Smooth muscle cell (in vitro differentiated cells): ENCODE measurements at regions not wholly inside any gene's neighbourhood (a gene's known extent, or its start where the extent isn't known, plus 50 kb on each side); places are given as distances from the start of the nearest gene placed in this dataset.
"Not testable (repeated sequence)": the region's sequence is repeated elsewhere in the genome, so short reads cannot be mapped to it uniquely, and the experiment has no call there.

ENCODE experiments used
- DNase-seq: peaks from one replicate; lab custom pipeline; 2025; ENCODE audit not compliant: unreplicated experiment; lab: John Stamatoyannopoulos, UW
- H2AFZ ChIP-seq: fragments of 200-600 bp; sonication (generic); 2 replicates; pipeline ENCODE4 v1.6.0; 2016; ENCODE audit warnings: antibody characterized with exemption, low read depth, mild to moderate bottlenecking
- H3F3A ChIP-seq: fragments of 200-600 bp; sonication (generic); 2 replicates; pipeline ENCODE4 v1.6.0; 2017; ENCODE audit warnings: antibody characterized with exemption, low read depth
- H3K27ac ChIP-seq: fragments of 200-600 bp; sonication (generic); 2 replicates; pipeline ENCODE4 v1.5.1; 2016; ENCODE audit warnings: low read depth, mild to moderate bottlenecking
- H3K27me3 ChIP-seq: fragments of 200-600 bp; sonication (generic); 2 replicates; pipeline ENCODE4 v1.6.1; 2016; ENCODE audit warnings: low read depth, mild to moderate bottlenecking
- H3K36me3 ChIP-seq: fragments of 200-600 bp; sonication (generic); 2 replicates; pipeline ENCODE4 v1.5.1; 2016; ENCODE audit warnings: low read depth
- H3K4me1 ChIP-seq: fragments of 200-600 bp; sonication (generic); 2 replicates; pipeline ENCODE4 v1.5.1; 2016; ENCODE audit warnings: low read depth
- H3K4me2 ChIP-seq: fragments of 200-600 bp; sonication (generic); 2 replicates; pipeline ENCODE4 v1.6.0; 2016; ENCODE audit warnings: mild to moderate bottlenecking
- H3K4me3 ChIP-seq: fragments of 200-600 bp; sonication (generic); 2 replicates; pipeline ENCODE4 v1.5.1; 2016; ENCODE audit warnings: mild to moderate bottlenecking
- H3K79me2 ChIP-seq: fragments of 200-600 bp; sonication (generic); 2 replicates; pipeline ENCODE4 v1.6.0; 2016; ENCODE audit warnings: low read depth, mild to moderate bottlenecking
- H3K9ac ChIP-seq: fragments of 200-600 bp; sonication (generic); 2 replicates; pipeline ENCODE4 v1.6.0; 2016; ENCODE audit warnings: low read depth
- H3K9me3 ChIP-seq: fragments of 200-600 bp; sonication (generic); replicated peaks from 2 replicates; pipeline ENCODE4 v1.5.1; 2016; ENCODE audit warnings: low read depth
- H4K20me1 ChIP-seq: fragments of 200-600 bp; sonication (generic); 2 replicates; pipeline ENCODE4 v1.6.0; 2016; ENCODE audit warnings: low read depth
- CTCF ChIP-seq: fragments of 200-600 bp; sonication (generic); IDR thresholded peaks from 2 replicates; pipeline ENCODE4 v1.5.1; 2017; ENCODE audit warnings: borderline replicate concordance, mild to moderate bottlenecking, antibody characterized with exemption; ENCODE audit not compliant: insufficient read depth, poor library complexity, severe bottlenecking
- WGBS: methylation state at CpG from one replicate; pipeline ENCODE4 v1.1.7; 2016; ENCODE audit warnings: low lambda C conversion rate; 5-methylcytosine and 5-hydroxymethylcytosine counted together

- Histone ChIP-seq H3F3A (no peaks in the 10 kb centered on the region), H3K4me3 (no peak overlapping the region), H3K27me3 (no peaks in the 10 kb centered on the region), H3K36me3 (no peaks in the 10 kb centered on the region), H2AFZ (no peak overlapping the region), H4K20me1 (no peaks in the 10 kb centered on the region), H3K9me3 (no peaks in the 10 kb centered on the region), H3K4me2 (no peak overlapping the region), H3K4me1 (no peaks in the 10 kb centered on the region), H3K79me2 (no peaks in the 10 kb centered on the region), H3K9ac (no peak overlapping the region), H3K27ac (no peak overlapping the region)
- 81% methylated on average over 14 of the region's 14 CpGs for WGBS
- no peak for TF ChIP-seq CTCF
- DNase-seq, result no peak
Observed at GRCh38 chr3:125694761-125695294, 99.5 kb upstream of the OSBPL11 start.

DNA sequence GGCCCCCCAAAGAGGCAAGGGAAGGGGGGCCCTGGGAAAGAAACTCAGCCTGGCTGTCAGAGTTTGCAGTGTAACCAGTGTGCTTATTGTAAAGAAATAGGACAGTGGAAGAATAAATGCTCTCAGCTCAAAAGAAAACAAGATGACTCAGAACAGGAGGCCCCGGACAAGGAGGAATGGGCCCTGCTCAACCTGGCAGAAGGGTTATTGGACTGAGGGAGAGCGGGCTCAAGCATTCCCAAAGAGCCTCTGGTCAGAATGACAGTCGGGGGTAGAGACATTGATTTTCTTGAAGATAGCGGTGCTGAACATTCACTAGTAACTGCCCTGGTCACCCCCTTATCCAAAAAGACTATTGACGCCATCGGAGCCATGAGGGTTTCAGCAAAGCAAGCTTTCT is 100.4 kb upstream of the OSBPL11 start:
- DNase-seq, result no peak
- WGBS, result 87% methylated on average over 6 of the region's 6 CpGs

GRCh38 chr3:125697126-125697525 is 101.8 kb upstream of the OSBPL11 start:
- H3K4me3 ChIP-seq, H3K36me3 ChIP-seq, H3K9me3 ChIP-seq, H3K4me1 ChIP-seq, DNase-seq, H3K27ac ChIP-seq, H4K20me1 ChIP-seq, H3K4me2 ChIP-seq, H3F3A ChIP-seq, H3K27me3 ChIP-seq, H3K9ac ChIP-seq, H3K79me2 ChIP-seq, H2AFZ ChIP-seq: not testable (repeated sequence)
- 82% methylated on average over 2 of the region's 2 CpGs for WGBS

More for the DNA sequence above, 100.4 kb upstream of the OSBPL11 start:
- Histone ChIP-seq H3K4me2 (no peak overlapping the region), H3K4me3 (no peak overlapping the region), H3K9ac (no peak overlapping the region), H3K27ac (no peak overlapping the region), H3K9me3 (no peaks in the 10 kb centered on the region), H2AFZ (no peak overlapping the region), H3K79me2 (no peaks in the 10 kb centered on the region), H3K4me1 (no peaks in the 10 kb centered on the region), H3F3A (no peaks in the 10 kb centered on the region), H4K20me1 (no peaks in the 10 kb centered on the region), H3K36me3 (no peaks in the 10 kb centered on the region), H3K27me3 (no peaks in the 10 kb centered on the region)
- TF ChIP-seq CTCF, result no peak

GRCh38 chr3:125697979-125698640 is 102.8 kb upstream of the OSBPL11 start:
- not testable (repeated sequence) for H3K79me2 ChIP-seq, H3K4me2 ChIP-seq, H3K9ac ChIP-seq, H4K20me1 ChIP-seq, H3F3A ChIP-seq, H3K36me3 ChIP-seq, H3K4me3 ChIP-seq, H3K27me3 ChIP-seq, H3K9me3 ChIP-seq, H2AFZ ChIP-seq, DNase-seq, H3K4me1 ChIP-seq, H3K27ac ChIP-seq
- WGBS, result 74% methylated on average over 13 of the region's 13 CpGs
